Stimulated activated CD8-positive, alpha-beta memory T cell treated with anti-CD3 and anti-CD28 coated beads, Interleukin-12 subunit alpha, Interleukin-12 subunit beta, amount 100 ng/mL, for 24 hours (primary cell): ENCODE measurements at regions not wholly inside any gene's neighbourhood (a gene's known extent, or its start where the extent isn't known, plus 50 kb on each side); places are given as distances from the start of the nearest gene placed in this dataset.
"Not testable (repeated sequence)": the region's sequence is repeated elsewhere in the genome, so short reads cannot be mapped to it uniquely, and the experiment has no call there.

Source experiments
- DNase-seq: peaks from one replicate; pipeline ENCODE4 v3.0.0-alpha.2; 2020; ENCODE audit errors: extremely low read depth

DNA sequence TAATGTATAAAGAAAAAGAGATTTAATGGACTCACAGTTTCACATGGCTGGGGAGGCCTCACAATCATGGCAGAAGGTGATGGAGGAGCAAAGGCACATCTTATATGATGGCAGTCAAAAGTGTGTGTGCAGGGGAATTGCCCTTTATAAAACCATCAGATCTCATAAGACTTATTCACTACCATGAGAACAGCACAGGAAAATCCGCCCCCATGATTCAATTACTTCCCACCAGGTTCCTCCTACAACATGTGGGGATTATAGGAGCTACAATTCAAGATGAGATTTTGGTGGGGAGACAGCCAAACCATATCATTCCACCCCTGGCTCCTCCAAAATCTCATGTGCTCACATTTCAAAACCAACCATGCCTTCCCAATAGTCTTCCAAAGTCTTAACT, 82.5 kb upstream of the ANKRD1 start:
- not testable (repeated sequence) for DNase-seq

DNA sequence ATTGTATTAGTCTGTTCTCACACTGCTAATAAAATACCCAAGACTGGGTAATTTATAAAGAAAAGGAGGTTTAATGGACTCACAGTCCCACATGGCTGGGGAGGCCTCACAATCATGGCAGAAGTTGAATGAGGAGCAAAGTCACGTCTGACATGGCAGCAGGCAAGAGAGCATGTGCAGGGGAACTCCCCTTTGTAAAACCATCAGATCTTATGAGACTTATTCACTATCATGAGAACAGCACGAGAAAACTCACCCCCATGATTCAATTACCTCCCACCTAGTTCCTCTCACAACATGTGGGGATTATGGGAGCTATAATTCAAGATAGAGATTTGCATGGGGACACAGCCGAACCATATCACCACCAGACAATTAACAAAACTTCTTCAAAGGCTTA, 84.4 kb upstream of the ANKRD1 start:
- not testable (repeated sequence) for DNase-seq

DNA sequence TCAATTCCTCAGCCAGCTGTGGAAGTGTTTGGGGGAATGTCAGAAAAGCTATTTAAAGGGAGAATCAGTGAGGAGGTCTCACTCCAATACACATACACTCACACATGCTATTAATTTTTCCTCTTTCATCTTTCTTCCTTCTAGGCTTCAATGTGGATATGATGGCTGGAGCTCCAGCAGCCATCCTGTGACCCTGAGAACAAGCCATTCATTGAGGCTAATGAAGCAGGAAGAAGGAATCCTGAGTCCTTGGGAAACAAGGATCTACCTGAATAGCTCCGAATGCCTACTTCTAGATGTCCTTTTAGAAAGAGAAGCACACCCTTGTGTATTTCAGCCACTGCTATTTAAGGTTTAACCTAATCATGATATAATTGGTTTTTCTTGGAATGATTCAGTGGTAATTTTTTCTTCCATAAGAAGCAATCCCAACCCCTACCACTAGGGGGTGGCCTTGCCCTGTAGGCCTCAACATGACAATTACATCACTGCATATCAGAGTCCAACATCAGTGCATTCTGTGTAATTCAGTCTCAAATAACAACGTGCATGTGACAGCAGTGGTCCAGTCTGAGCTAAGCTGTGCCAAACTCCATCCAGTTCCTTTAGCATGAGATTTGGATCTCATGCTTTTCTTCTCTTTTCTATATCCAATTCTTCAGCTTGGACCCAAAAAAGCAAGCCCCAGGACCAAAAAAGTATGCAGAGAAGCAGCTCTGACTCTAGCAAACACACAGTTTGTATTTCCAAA, 85.3 kb upstream of the ANKRD1 start:
- DNase-seq, result peak; percentile 28

DNA sequence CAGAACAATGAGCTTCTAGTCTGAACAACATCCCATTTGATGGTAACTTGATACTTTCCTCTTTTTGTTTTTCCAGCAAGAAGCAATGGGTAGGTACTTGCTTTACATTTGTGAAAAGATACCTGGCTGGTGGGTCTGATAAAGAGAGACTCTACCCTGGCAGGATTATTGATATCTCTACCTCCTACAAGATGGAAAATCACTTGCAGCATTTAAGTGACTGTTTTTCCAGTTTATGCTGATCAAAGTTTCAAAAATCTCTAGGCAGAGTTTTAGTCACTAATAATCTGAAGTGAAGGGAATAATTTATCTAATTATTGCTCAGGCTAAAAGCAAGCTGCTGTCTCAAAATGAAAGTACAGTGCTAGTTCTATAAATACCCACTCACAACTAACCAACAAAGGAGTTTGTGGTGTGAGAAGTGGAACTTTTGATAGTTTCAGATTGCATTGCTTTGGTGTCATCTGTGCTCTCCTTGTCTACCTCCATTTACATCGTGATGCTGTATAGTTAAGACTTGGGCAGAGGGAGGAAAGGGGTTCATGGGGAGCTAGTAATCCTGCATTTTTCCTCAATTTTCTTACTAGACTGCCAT, 86.0 kb upstream of the ANKRD1 start:
- DNase-seq, result no peak

DNA sequence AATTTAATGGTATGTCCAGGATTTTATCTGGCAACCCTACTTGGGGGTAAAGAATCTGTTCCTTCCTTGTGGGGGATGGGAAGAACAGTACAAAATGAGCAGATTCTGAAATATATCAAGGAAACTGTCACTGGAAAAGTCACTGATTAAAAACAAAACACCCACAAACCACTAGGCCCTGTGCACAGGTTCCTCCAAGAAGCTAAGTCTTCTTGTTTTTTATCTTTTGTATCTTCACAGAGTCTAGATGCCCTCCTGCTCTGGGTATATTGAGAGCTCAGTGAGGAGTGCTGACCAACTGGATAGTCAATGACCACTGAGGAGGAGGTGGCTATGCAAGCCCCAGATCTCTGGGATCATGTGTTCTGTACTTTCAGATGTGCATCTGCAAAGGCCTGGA, 86.8 kb upstream of the ANKRD1 start:
- DNase-seq, result no peak

DNA sequence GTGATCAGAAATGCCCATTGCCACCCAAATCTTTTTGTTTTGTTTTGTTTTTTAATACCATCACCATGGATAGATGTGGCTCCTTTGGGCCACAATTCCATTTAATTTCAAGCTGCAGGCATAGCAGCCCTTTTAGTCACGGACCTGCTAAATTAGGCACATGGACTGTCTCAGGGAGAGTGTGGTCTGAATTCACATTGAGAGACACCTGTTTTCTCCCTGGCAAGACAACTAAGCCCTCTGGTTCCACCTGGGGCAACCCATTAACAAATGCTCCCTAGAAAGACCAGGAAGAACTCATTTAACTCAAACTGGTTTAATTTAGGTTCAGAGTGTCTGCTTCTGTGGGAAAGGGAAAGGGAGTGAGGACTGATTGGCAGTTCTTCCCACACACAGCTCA, 88.2 kb upstream of the ANKRD1 start:
- no peak for DNase-seq

DNA sequence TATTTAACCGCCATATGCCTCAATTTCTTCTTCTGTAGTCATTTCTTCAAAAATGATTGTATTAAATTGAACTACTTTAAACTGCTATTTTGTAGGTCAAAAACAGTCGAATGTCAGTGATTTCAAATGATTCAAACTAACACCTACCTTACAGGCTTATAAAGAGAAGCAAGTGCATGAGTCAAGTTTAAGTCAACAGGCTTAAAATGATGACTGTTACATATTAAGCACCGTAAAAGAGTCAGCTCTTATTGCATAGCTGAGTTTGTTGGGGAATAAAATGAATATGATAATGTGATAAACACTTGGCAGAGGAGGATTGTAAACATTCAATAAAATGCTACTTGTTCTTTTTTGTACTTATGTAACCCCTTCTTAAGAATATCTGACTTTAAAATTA, 90.1 kb upstream of the ANKRD1 start:
- no peak for DNase-seq

DNA sequence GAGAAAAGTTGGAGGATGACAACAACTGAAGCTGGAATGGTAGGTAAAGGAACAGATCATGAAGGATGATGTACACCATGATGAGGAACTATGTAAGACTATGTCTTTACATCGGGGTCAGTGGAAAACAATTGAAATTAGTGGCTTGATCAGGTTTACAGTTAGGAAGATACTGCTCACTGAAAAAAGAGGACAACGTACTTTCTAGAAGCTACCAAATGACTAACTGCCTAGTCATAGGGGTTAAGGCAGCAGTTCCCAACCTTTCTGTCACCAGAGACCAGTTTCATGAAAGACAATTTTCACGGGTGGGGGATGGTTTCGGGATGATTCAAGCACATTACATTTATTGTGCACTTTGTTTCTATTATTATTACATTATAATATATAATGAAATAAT, 91.6 kb upstream of the ANKRD1 start:
- DNase-seq, result no peak

DNA sequence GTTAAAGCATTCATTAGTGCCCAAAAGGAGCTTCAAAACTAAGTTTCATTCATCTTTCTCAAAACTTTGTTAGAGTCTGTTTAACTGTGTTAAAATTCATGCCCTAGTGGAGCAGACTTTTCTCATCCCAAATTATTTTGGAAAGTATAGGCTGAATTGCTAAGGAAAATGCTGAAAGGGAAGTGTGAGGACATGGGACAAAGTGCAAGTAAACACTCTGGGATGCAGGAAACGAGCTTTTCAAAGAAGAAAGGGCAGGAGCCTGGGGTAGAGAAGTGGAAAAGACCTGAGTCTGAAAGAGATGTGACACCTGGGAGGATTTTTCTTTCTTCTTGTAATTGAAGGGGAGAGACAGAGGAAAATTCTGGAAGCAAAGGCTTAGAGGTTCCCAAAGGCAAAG, 93.1 kb upstream of the ANKRD1 start:
- DNase-seq, result no peak

DNA sequence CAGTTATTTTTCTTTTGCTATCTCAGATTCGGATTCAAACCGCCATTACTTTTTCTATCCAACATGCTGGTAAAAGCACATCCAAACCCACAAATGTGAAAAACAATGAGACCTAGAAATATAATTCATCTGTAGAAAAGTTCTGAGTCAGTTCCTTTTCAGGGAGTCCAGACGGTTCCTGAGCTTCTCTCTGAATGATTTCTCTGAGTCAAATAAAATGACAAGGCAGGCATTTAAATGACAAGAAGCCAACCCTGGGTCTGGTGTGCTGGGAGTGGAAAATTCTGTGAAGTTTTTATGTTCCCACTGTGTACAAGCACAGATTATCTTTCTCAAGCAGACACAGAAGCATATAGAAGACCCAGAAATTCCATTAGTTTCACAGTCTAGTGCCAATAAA, 96.3 kb upstream of the ANKRD1 start:
- no peak for DNase-seq

DNA sequence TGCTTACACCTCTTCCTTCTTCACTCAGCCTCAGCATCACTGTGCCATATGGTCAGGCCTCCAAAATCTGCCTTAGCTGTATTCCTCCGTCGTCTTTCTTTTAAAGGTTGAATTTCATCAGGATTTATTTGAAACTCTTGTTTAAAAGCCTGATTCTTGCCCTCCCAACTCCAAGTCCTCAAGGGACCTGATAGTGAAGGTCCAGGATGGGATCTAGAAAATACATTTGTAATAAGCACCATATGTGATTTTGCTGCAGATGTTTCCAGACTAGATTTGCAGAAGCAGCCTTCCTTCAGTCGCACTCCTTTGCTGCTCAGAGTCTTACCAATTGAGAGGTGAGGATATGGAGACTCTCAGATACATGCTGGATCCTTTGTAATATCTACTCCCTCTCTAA, 101.0 kb upstream of the ANKRD1 start:
- no peak for DNase-seq

DNA sequence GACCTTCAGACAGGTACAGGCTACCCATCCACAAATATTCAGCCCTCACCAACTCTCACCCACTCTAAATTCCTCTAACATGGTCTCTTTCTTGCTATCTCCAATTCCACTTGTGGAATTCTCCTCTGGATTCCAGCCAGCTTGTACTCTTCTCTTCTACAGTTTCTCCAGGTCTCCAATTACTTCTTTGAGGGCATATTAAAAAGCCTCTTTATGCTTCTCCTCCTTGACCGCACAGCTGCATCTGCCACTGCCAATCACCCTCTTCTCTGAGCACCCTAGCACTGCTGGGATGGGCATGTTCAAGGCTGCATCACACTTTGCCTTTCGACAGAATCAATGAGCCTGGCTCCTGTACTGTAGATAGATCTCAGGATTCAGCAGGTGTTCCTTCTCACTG, 101.5 kb upstream of the ANKRD1 start:
- DNase-seq, result no peak

DNA sequence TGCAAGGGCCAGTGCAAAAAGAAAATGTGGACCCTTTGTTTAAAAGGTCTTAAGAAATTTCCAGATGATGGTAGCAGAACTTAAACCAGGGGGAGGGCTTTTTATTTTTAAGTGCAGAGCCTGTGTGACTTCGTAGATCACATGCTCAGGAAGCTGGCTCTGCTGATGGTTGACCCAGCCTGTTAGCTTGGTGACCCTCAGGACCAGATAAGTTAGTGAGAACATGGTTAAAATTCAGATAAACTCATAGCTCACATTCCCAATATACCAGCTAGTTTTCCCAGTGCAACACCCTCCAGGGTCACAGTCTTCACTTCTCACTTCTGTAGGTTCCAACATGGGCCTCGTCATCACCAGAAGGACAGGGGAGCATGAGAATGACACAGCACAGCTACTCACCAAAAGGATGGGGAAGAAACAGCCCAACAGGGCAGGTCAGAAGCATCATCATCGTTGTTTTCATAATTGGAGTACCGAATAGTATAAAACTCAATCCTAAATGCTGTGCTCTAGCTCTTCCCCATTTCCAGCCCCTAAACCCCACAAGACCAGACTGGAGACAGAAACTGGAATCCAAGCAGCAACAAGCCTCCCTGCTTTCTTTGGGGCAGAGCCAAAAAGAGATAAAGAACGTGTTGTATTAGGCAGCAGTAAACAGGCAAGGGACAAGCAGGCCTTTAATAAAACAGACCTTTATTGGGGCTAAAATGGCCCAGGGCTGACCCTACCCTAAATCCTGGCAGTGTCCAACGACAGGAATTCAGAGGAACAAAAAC, 102.2 kb upstream of the ANKRD1 start:
- no peak for DNase-seq

DNA sequence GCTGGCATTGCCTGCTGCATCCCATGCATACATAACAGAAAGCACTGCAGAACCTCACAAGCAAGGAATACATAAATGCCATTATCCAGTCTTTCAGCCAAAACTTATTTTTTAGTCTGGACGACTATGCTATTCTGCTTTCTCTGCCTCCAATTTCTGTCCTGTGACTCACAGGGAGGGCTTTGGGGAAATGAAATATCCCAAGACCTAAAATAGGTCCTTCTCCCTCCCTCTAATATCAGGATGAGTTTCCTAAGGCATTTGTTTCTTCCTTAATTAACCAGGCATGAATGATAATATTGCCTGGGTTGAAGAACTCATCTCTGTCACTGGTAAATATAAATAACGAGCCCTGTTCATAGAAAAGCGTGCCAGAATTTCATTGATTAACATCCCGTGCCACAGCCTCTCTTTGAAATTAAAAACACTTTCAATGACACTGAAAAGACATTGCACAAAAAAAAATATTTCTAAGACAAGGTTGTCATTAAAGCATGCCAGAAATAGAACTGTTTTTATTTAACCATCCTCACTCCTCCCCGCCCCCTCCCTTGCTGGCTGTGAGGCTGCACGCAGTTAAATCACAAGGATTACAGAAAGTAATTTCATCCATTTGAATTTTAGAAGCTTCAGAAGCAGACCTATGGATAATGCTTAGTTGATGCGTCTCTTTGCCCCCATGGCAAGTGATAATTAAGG, 103.0 kb upstream of the ANKRD1 start:
- DNase-seq, result no peak

DNA sequence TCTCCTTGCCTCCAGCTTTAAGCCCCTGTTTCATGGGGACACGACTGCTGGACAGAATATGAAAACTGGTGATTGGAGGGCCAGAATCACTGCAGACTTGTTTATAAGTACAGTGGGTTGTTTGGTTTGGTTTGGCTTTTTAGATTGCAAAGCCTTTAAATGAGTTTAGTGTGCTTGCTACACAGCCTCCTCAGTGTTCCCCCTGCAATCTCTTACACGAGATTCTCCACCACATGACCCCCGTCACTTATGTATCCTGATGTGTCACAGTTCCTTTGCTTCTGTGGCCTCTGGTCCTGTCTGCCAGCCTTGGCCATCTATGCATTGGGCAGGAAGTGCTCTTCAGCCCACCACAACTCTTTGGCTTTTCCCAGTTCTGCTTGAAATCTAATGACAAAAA, 103.7 kb upstream of the ANKRD1 start:
- DNase-seq, result no peak

DNA sequence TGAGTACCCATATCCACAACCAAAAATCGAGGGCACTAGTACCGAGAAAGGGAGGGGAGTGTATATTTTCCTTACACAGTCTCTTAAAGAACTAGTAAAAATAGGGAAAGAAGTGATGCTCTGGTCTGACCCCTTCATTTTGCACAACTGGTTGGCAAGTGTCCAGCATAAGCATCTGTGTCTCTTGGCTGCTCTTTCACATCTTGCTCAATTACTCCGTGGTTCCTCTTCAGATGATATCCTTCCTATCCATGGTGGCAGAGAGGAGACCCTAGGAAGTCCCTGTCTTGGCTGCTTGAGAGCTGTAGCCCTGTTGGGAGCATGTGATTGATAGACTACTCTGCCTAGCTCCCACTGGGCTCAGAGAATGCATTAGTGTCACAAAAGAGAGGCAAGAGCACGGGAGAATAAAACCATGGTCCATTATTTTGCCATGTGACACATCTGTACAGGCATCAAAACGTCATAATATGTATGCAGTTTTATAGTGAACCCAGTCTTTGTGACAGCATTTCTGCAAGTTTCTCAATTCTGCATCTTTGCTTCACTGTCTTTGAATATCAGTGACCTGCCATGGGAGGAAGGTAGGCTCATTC, 111.8 kb upstream of the ANKRD1 start:
- no peak for DNase-seq

DNA sequence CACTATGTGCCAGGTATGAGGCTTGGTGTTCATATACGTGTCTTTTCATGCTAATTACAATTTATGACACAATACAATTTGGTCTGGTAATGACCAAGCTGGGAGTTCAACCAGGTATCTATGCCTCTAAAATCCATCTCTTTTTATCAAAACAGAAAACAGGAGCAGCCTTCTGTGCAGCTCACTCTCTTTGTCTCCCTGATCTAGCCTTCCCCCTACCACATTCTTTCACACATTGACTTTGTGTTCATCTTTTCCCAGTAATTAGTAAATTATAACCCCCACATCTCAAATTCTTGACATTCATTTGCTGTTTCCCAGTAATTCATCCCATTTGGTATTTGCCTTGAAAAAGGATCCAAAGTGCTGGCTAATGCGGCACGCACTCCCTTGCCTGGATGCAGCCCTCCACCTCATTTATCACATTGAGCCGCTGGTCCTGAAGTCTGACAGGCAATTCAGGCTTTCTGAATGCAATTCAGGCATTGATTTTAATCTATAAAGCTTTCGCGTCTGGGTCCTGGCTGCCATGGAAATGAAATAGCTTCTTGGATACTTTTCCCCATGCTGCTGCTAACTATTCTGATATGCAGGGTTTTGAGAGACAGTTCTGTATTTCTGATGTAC, 112.5 kb upstream of the ANKRD1 start:
- DNase-seq, result no peak

DNA sequence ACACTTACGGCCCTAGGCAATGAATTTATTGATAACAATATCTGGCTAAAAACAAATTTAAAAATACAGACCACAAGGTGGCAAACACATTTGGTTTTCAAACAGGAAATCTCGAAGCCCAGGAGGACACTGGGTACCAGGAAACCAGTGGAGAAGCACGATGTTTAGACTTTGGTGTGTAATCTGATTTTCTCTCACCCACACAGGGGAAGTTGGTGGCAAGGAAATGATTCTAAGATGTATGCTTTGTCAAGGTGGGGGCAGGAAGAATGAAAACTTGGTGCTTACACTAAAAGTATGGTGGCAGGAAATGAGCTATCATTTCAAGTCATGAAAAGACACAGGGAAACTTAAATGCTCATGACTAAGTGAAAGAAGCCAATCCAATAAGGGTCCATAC, 113.2 kb upstream of the ANKRD1 start:
- DNase-seq, result no peak

DNA sequence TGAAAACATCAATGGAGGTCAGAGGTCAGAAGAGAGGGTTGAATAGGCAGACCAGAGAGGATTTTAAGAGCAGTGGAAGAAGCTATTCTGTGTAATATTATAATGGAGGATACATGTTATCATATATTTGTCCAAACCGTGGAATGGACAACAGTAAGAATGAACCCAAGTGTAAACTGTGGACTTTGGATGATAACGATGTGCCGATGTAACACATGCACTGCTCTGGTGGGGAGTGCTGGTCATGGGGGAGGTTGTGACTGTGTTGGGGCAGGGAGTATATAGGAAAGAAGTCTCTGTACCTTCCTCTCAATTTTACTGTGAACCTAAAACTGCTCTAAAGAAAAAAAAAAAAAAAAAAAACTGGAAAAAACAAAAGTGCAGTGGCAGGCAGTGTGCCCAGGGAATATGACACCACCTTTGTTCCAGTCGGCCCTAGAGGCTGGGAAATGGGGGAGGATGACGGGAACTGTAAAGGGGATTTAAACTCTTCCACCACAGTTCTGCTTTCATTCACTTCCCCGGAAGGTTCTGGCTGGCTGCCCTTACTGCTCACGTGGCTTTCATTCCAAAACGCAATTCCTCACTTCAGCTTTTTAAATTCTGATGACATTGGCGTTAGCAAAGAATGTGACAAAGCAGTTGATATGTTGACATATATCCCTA, 113.7 kb upstream of the ANKRD1 start:
- no peak for DNase-seq

DNA sequence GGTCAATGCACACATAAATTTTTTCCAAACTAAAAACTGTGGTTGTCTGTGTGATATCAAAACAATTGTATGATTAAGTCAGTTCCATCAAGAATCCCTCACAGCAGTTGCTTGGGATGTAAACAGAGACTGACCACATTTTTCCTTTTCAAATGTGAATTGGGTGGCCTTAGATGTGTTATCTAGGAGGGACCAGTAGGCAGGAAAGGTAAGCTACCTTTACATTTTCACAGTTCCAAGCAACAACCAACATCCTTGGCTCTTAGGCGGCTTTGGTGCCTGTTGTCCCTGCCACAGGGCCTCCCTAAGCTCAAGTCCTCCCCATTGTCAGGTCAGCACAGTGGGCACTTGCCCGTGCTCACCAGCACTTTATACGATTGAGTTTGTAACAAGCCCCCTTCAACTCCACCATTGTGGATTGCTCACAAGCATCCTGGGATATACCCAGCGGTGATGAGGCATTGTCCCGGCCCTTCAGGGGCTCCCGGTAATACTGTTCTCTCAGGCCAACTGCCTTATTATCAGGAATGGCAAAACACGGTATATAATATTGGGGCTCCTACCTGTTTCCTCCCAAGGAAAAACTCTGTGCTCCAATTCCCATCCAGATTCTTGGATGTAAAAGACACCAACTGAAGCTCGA, 114.9 kb upstream of the ANKRD1 start:
- DNase-seq, result no peak
